ENCODE measurements at regions not wholly inside any gene's neighbourhood (a gene's known extent, or its start where the extent isn't known, plus 50 kb on each side); places are given as distances from the start of the nearest gene placed in this dataset.
"Not testable (repeated sequence)": the region's sequence is repeated elsewhere in the genome, so short reads cannot be mapped to it uniquely, and the experiment has no call there.

DNA sequence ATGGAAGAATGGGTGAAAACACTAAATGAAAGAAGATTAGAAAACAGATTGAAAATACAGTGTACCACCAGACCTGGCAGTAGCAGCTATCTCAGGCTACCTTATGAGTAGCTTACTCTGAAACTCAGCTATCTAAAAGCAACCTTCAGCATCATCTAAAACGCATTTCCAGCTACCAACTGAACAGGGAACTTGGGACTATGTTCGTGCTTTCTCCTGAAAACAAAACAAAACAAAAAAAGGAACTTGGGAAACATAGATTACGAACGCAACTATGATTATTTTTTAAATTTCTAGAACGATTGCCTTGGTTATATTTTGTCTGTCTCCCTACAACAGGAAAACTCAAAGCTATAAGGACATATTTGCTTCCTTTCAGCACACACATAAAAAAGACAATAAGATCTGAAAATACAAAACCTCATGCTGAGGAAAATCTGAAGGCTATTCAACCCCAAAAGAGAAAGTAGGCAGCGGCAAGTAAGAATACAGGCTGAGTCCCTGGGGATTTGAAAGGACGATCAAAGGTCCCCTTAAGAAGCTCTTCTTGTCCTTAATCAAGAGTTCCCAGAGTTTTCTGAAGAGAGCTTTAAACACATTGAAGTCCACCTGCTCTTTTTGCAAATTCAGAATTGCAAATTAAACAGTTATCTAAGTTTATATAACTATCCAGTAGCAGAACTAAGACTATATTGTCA lies 53.4 kb downstream of the OR2K2 start:
- no peak overlapping the region for H3K9ac ChIP-seq (ENCODE audit: low read depth, low read length)
- 84% methylated on average over 7 of the region's 7 CpGs for WGBS

GRCh38 chr9:111274737-111275136 lies 55.3 kb downstream of the OR2K2 start:
- H3K36me3 ChIP-seq (ENCODE audit: insufficient read depth, low read length): no peaks in the 10 kb centered on the region
- peaks cover 8% of the 10 kb centered on the region; the same call in 1 of the 2 replicates for H3K4me1 ChIP-seq (ENCODE audit: insufficient read depth, low read length)
- no peaks in the 10 kb centered on the region for H3K27me3 ChIP-seq (ENCODE audit: insufficient read depth, low read length)
- no peak overlapping the region for H3K9ac ChIP-seq (ENCODE audit: low read depth, low read length)
- H3K27ac ChIP-seq (ENCODE audit: low read depth, low read length): no peak overlapping the region
- H3K9me3 ChIP-seq (ENCODE audit: insufficient read depth, low read depth, low read length): no peaks in the 10 kb centered on the region
- WGBS: 90% methylated on average over 2 of the region's 2 CpGs
- H3K4me3 ChIP-seq (ENCODE audit: low read length): no peak overlapping the region

More for the DNA sequence above, 53.4 kb downstream of the OR2K2 start:
- H3K9me3 ChIP-seq (ENCODE audit: insufficient read depth, low read depth, low read length): no peaks in the 10 kb centered on the region
- H3K36me3 ChIP-seq (ENCODE audit: insufficient read depth, low read length): no peaks in the 10 kb centered on the region
- no peak overlapping the region for H3K4me3 ChIP-seq (ENCODE audit: low read length)
- no peak overlapping the region for H3K27ac ChIP-seq (ENCODE audit: low read depth, low read length)
- no peaks in the 10 kb centered on the region for H3K27me3 ChIP-seq (ENCODE audit: insufficient read depth, low read length)
- H3K4me1 ChIP-seq (ENCODE audit: insufficient read depth, low read length): peaks cover 8% of the 10 kb centered on the region; the same call in 1 of the 2 replicates

DNA sequence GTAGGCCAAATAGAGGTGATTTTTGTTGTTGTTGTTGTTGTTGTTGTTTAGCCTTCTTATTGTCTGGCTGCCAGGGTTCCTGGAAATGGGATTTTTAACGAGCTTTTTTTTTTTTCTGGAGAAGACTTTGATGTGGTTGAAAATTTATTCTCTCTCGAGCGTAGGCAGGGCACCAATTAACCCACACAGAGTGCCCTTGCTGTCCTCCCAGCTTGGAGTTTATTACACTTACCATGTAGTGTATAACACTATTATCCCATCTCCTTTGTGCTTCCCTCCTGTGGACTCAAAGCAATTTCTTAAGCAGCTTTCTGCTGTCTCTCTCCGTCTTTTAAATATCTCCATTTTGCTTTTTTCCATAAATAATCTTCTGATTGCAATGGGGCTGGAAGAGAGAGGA lies 57.4 kb downstream of the OR2K2 start:
- no peak overlapping the region for H3K9ac ChIP-seq (ENCODE audit: low read depth, low read length)
- peaks cover 8% of the 10 kb centered on the region; the same call in 1 of the 2 replicates for H3K4me1 ChIP-seq (ENCODE audit: insufficient read depth, low read length)
- H3K27ac ChIP-seq (ENCODE audit: low read depth, low read length): no peak overlapping the region
- no peak overlapping the region for H3K4me3 ChIP-seq (ENCODE audit: low read length)
- no peaks in the 10 kb centered on the region for H3K27me3 ChIP-seq (ENCODE audit: insufficient read depth, low read length)
- no peaks in the 10 kb centered on the region for H3K9me3 ChIP-seq (ENCODE audit: insufficient read depth, low read depth, low read length)
- 85% methylated on average over 4 of the region's 4 CpGs for WGBS
- no peaks in the 10 kb centered on the region for H3K36me3 ChIP-seq (ENCODE audit: insufficient read depth, low read length)

- H3K36me3 ChIP-seq (ENCODE audit: insufficient read depth, low read length): no peaks in the 10 kb centered on the region
- peaks cover 9% of the 10 kb centered on the region; the same call in 1 of the 2 replicates for H3K9me3 ChIP-seq (ENCODE audit: insufficient read depth, low read depth, low read length)
- H3K9ac ChIP-seq (ENCODE audit: low read depth, low read length): no peak overlapping the region
- no peaks in the 10 kb centered on the region for H3K27me3 ChIP-seq (ENCODE audit: insufficient read depth, low read length)
- H3K27ac ChIP-seq (ENCODE audit: low read depth, low read length): no peak overlapping the region
- WGBS: 96% methylated on average over 4 of the region's 4 CpGs
- no peak overlapping the region for H3K4me3 ChIP-seq (ENCODE audit: low read length)
- peaks cover 3% of the 10 kb centered on the region; the same call in 1 of the 2 replicates for H3K4me1 ChIP-seq (ENCODE audit: insufficient read depth, low read length)
Measured at GRCh38 chr9:111271481-111272080, 58.4 kb downstream of the OR2K2 start.

DNA sequence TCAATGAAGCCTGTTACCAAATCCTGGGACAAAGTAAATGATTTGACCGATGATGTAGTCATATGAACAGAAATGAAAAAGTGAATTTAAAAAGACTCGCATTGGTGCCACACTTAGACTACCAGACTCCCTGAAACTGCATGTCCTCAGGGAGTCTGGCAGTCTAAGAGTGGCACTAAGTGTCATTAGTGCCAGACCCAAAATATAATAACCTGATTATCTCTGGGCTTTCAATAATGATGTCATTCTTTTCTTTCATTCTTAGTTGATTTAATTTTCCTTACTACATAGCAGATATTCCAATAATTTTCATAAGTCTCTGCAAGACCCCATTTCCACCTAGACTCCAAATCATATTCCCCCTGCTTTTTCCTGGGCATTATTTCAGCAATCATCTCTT lies 59.0 kb downstream of the OR2K2 start:
- H3K36me3 ChIP-seq (ENCODE audit: insufficient read depth, low read length): no peaks in the 10 kb centered on the region

DNA sequence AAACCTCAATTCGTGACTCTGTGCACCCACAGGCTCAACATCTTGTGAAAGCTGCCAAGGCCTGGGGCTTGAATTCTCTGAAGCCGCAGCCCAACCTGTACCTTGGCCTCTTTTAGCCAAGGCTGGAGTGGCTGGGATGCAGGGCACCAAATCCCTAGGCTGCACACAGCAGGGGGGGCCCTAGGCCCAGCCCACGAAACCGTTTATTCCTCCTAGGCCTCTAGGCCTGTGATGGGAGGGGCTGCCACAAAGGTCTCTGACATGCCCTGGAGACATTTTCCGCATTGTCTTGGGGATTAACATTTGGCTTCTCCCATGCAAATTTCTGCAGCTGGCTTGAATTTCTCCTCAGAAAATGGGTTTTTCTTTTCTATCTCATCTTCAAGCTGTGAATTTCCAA lies 64.0 kb downstream of the OR2K2 start:
- not testable (repeated sequence) for H3K36me3 ChIP-seq (ENCODE audit: insufficient read depth, low read length); H3K4me3 ChIP-seq (ENCODE audit: low read length); H3K27ac ChIP-seq (ENCODE audit: low read depth, low read length); H3K27me3 ChIP-seq (ENCODE audit: insufficient read depth, low read length); H3K4me1 ChIP-seq (ENCODE audit: insufficient read depth, low read length); H3K9ac ChIP-seq (ENCODE audit: low read depth, low read length)
- peaks cover 22% of the 10 kb centered on the region; the same call in 1 of the 2 replicates for H3K9me3 ChIP-seq (ENCODE audit: insufficient read depth, low read depth, low read length)
- 96% methylated on average over 5 of the region's 5 CpGs for whole genome bisulfite sequencing

More for the DNA sequence above, 59.0 kb downstream of the OR2K2 start:
- Histone ChIP-seq H3K27ac (ENCODE audit: low read depth, low read length) (no peak overlapping the region), H3K4me1 (ENCODE audit: insufficient read depth, low read length) (no peaks in the 10 kb centered on the region; the same call in 1 of the 2 replicates), H3K9me3 (ENCODE audit: insufficient read depth, low read depth, low read length) (peaks cover 14% of the 10 kb centered on the region; the same call in 1 of the 2 replicates), H3K9ac (ENCODE audit: low read depth, low read length) (no peak overlapping the region), H3K27me3 (ENCODE audit: insufficient read depth, low read length) (no peaks in the 10 kb centered on the region), H3K4me3 (ENCODE audit: low read length) (no peak overlapping the region)
- 94% methylated on average over 2 of the region's 2 CpGs for WGBS

GRCh38 chr9:111263116-111263515 lies 66.9 kb downstream of the OR2K2 start:
- Histone ChIP-seq H3K27me3 (ENCODE audit: insufficient read depth, low read length) (no peaks in the 10 kb centered on the region), H3K9me3 (ENCODE audit: insufficient read depth, low read depth, low read length) (peaks cover 22% of the 10 kb centered on the region; the same call in 1 of the 2 replicates), H3K4me3 (ENCODE audit: low read length) (no peak overlapping the region), H3K27ac (ENCODE audit: low read depth, low read length) (no peak overlapping the region), H3K9ac (ENCODE audit: low read depth, low read length) (no peak overlapping the region), H3K36me3 (ENCODE audit: insufficient read depth, low read length) (no peaks in the 10 kb centered on the region), H3K4me1 (ENCODE audit: insufficient read depth, low read length) (no peaks in the 10 kb centered on the region)
- WGBS: 93% methylated on average over 7 of the region's 7 CpGs

DNA sequence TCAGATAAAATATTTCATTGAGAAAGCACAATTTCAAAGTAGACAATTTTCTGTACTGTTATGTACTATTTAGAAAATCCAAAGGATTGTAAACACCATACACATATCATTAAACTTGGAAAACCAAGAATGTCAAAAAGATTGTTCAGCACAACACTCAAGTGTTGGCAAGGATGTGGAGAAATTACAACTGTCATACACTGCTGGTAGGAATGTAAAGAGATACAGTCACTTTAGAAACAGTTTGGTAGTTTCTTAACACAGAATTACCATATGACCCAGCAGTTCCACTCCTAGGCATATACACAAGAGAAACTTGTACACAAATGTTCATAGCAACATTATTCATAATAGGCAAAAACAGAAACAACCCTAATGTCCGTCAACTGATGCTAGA lies 71.2 kb downstream of the OR2K2 start:
- no peaks in the 10 kb centered on the region for H3K4me1 ChIP-seq (ENCODE audit: insufficient read depth, low read length)
- H3K9ac ChIP-seq (ENCODE audit: low read depth, low read length): no peak overlapping the region
- H3K9me3 ChIP-seq (ENCODE audit: insufficient read depth, low read depth, low read length): no peaks in the 10 kb centered on the region
- H3K27ac ChIP-seq (ENCODE audit: low read depth, low read length): no peak overlapping the region
- H3K27me3 ChIP-seq (ENCODE audit: insufficient read depth, low read length): no peaks in the 10 kb centered on the region
- WGBS: no CpG with 5 or more reads among the region's 1 CpG
- H3K4me3 ChIP-seq (ENCODE audit: low read length): no peak overlapping the region
- H3K36me3 ChIP-seq (ENCODE audit: insufficient read depth, low read length): no peaks in the 10 kb centered on the region

- H3K9ac ChIP-seq (ENCODE audit: low read depth, low read length): no peak overlapping the region
- no peaks in the 10 kb centered on the region for H3K36me3 ChIP-seq (ENCODE audit: insufficient read depth, low read length)
- H3K4me3 ChIP-seq (ENCODE audit: low read length): no peak overlapping the region
- H3K9me3 ChIP-seq (ENCODE audit: insufficient read depth, low read depth, low read length): no peaks in the 10 kb centered on the region
- no peaks in the 10 kb centered on the region for H3K27me3 ChIP-seq (ENCODE audit: insufficient read depth, low read length)
- H3K4me1 ChIP-seq (ENCODE audit: insufficient read depth, low read length): no peaks in the 10 kb centered on the region
- 89% methylated on average over 1 of the region's 1 CpG for WGBS
- no peak overlapping the region for H3K27ac ChIP-seq (ENCODE audit: low read depth, low read length)
Measured at GRCh38 chr9:111258209-111258874, 71.7 kb downstream of the OR2K2 start.

- H3K9me3 ChIP-seq (ENCODE audit: insufficient read depth, low read depth, low read length): no peaks in the 10 kb centered on the region
- H3K36me3 ChIP-seq (ENCODE audit: insufficient read depth, low read length): no peaks in the 10 kb centered on the region
- 97% methylated on average over 4 of the region's 4 CpGs for WGBS
- H3K4me1 ChIP-seq (ENCODE audit: insufficient read depth, low read length): peaks cover 9% of the 10 kb centered on the region
- no peak overlapping the region for H3K9ac ChIP-seq (ENCODE audit: low read depth, low read length)
- H3K27ac ChIP-seq (ENCODE audit: low read depth, low read length): no peak overlapping the region
- H3K4me3 ChIP-seq (ENCODE audit: low read length): no peak overlapping the region
- H3K27me3 ChIP-seq (ENCODE audit: insufficient read depth, low read length): no peaks in the 10 kb centered on the region
Measured at GRCh38 chr9:111253742-111254437, 76.1 kb downstream of the OR2K2 start.

All from HUES64 (cell line).